ENCODE measurements at regions not wholly inside any gene's neighbourhood (a gene's known extent, or its start where the extent isn't known, plus 50 kb on each side); places are given as distances from the start of the nearest gene placed in this dataset.

- TF ChIP-seq CTCF (IDR thresholded peaks at IDR 0.05) (no peak), POLR2AphosphoS5 (IDR thresholded peaks at IDR 0.05; ENCODE audit: low read depth, low read length) (no peak), SIN3A (IDR thresholded peaks at IDR 0.05; ENCODE audit: borderline replicate concordance, insufficient read depth, low read depth, low read length) (no peak)
Observed at GRCh38 chr20:60424267-60424902, 466.2 kb downstream of the CDH26 start.

All from Panc1 (cell line).